ENCODE measurements at regions not wholly inside any gene's neighbourhood (a gene's known extent, or its start where the extent isn't known, plus 50 kb on each side); places are given as distances from the start of the nearest gene placed in this dataset.

GRCh38 chr2:138125306-138126288 is 161.3 kb downstream of the HNMT start:
- TF ChIP-seq, protein P1, sequence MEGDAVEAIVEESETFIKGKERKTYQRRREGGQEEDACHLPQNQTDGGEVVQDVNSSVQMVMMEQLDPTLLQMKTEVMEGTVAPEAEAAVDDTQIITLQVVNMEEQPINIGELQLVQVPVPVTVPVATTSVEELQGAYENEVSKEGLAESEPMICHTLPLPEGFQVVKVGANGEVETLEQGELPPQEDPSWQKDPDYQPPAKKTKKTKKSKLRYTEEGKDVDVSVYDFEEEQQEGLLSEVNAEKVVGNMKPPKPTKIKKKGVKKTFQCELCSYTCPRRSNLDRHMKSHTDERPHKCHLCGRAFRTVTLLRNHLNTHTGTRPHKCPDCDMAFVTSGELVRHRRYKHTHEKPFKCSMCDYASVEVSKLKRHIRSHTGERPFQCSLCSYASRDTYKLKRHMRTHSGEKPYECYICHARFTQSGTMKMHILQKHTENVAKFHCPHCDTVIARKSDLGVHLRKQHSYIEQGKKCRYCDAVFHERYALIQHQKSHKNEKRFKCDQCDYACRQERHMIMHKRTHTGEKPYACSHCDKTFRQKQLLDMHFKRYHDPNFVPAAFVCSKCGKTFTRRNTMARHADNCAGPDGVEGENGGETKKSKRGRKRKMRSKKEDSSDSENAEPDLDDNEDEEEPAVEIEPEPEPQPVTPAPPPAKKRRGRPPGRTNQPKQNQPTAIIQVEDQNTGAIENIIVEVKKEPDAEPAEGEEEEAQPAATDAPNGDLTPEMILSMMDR (IDR thresholded peaks at IDR 0.05; ENCODE audit: extremely low read depth in 1 of 2, insufficient read depth in 1 of 2, low read depth in 1 of 2, low read length in 2 of 2): no peak
- TF ChIP-seq EZH2 (IDR thresholded peaks at IDR 0.05; ENCODE audit: borderline replicate concordance, low read depth, low read length, severe bottlenecking) (no peak), POLR2A (IDR thresholded peaks at IDR 0.05; ENCODE audit: low read depth, low read length) (no peak), POLR2AphosphoS5 (IDR thresholded peaks at IDR 0.05; ENCODE audit: insufficient read depth, low read depth, low read length) (no peak), MYC (IDR thresholded peaks at IDR 0.05; ENCODE audit: low read depth, low read length) (no peak), JUN (IDR thresholded peaks at IDR 0.05; ENCODE audit: borderline replicate concordance, insufficient read depth, insufficient read length, low read depth) (no peak)
- TF ChIP-seq, protein P2, sequence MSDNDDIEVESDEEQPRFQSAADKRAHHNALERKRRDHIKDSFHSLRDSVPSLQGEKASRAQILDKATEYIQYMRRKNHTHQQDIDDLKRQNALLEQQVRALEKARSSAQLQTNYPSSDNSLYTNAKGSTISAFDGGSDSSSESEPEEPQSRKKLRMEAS (IDR thresholded peaks at IDR 0.05; ENCODE audit: insufficient read depth, insufficient read length): no peak

Data from endothelial cell of umbilical vein (primary cell).